Fibroblast of gingiva (primary cell): ENCODE measurements at regions not wholly inside any gene's neighbourhood (a gene's known extent, or its start where the extent isn't known, plus 50 kb on each side); places are given as distances from the start of the nearest gene placed in this dataset.

Experiments used
- DNase-seq: peaks from one replicate; pipeline ENCODE4 v3.0.0-alpha.2; 2011; ENCODE audit warnings: low read depth

- no peak for DNase-seq
Measured at GRCh38 chr14:101135796-101136742, 232.5 kb upstream of the RTL1 start.

DNA sequence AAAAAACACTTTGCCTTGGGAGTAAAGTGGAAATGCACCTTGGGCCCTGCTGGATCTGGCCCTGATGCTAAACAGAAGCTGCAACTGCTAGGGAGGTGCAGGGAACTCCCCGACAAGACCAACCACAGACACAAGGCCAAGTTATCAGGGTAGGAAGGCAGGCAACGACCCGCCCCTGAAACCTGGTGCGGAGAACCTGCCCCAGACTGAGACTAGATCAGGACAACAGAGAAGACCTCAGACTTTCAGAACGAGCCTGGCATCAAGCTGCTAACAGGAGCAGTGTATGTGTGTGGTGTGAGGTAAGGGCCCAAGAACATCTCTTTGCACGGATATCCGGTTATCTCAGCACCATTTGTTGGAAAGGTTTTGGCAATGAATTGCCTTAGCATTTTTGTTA, 233.7 kb upstream of the RTL1 start:
- no peak for DNase-seq

DNA sequence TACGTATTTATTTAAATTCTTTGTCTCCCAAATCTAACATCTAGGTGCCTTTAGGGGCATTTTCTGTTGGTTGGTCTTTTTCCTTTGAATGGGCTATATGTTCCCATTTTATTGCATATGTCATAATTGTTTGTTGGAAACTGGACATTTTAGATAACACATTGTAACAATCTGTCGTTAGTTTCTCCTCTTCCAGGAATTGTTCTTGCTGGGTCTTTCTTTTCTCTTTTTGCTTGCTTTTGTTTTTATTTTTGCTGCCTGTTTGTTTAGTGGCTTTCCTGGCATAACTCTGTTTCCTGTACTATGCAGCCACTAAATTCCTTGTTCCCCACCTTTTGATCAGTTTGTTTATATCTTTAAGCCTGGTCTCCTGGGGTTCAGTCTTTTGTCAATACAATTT, 244.3 kb upstream of the RTL1 start:
- DNase-seq, result no peak

DNA sequence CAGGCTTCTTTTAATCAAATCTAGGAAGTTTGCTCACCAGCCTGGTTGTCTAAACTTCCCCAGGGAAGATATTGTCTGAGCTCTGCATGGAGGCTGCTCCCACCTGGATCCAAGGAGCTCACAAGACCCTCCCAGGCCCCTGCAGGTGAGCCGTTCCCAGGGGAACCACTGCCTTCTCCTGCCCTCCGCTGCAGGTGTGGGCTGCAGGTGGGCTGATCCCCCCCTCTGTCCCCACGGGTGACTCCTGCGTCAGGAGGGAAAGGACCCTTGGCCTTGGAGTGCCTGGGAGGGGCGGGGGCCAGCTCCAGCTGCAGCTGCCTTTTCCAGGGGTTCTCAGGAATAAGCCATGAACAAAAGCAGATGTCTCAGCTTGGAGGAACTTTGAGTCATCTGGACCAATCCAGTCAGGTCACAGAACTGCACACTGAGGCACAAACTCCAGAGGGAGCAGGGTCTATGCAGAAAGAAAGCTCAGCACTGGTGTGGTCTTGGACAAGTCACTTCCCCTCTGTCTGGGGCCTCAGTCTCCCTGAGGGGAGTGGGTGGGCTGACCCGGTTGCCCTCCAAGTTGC, 246.6 kb upstream of the RTL1 start:
- no peak for DNase-seq

DNA sequence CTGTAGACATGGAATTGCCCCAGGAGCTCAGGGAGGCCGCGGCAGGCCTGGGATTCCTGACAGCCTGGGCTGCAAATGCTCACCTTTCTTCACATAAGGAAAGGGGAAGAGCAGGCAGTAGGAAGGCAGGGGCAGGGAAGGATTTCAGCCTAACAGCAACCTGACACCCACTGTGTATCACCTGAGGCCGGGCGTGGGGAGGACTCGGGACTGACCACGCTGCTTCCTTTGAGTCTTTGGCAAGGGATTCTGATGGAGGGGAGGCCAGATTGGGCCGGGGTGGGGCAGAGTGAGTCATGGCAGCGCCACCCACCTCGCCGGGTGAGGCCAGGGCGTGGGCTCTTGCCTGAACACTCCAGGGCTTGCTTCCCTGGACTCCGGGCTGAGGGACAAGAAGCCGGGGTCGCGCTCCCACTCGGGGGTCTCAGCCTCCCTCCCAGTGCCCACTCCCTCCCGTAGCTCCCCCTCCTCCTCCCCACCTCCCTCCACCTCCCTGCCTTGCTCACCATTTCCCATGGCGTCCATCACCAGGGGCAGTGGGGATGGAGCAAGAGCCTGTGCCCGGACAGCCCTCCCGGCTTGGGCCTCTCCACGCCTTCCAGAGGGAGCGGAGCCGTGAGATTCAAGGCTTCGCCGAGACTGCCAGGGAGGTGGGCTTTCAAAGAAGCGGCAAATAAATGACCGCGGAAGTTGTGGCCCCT, 247.9 kb upstream of the RTL1 start:
- no peak for DNase-seq

DNA sequence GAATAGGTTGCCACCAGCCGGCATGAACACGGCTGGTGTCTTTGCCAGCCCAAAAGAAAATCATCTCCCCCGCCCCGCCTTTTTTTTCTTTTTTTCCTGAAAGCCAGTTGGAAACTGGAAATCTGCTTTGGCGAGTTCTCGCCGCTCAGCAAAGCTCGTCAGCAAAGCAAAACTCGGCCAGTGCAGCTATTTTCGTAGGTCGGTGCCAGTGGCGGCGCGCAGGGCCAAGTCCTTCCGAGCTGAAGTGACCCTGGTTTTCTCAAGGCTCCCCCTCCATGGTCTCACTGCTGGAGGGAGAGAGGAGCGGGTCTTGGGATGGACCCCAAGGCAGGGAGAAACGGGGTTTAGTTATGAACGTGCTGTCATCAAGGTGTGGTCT, 248.4 kb upstream of the RTL1 start:
- DNase-seq, result no peak

DNA sequence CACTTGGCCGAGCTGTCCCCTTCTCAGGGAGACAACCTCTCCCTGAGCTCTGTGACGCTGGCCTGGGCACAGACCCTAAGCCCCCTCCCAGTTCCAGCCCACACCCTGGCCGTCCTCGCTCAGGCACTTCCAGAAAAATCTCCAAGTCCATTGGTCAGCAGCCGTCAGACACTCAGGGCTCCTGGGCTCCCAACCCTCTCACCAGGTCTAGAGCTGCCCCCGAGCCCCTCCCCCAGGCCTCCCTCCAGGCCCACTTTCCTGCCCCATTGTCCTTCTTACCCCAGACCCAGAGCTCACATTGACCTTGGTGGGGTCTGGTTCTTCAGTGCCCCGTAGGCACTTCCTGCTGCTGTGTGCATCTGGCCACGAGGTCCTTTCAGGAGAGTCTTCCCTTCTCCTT, 249.3 kb upstream of the RTL1 start:
- no peak for DNase-seq

- no peak for DNase-seq
Measured at GRCh38 chr14:101153691-101154090, 250.2 kb upstream of the RTL1 start.

DNA sequence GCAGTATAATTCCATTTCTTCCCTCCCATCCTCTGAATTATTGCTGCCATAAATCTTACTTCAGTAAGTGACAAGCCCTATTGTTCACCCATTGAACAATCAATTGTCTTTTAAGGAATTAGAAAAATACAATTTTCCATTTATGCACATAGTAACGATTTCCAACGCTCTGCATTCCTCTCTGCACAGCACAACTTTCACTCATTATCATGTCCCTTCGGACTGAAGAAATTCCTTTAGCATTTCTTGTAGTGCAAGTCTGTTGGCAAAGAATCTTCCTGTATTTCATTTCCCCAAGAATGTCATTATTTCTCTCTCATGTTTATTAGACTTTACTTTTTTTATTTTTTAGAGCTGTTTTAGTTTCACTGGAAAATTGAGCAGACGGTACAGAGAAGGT, 252.1 kb upstream of the RTL1 start:
- no peak for DNase-seq

- DNase-seq, result no peak
Measured at GRCh38 chr14:101167428-101167827, 263.9 kb upstream of the RTL1 start.

DNA sequence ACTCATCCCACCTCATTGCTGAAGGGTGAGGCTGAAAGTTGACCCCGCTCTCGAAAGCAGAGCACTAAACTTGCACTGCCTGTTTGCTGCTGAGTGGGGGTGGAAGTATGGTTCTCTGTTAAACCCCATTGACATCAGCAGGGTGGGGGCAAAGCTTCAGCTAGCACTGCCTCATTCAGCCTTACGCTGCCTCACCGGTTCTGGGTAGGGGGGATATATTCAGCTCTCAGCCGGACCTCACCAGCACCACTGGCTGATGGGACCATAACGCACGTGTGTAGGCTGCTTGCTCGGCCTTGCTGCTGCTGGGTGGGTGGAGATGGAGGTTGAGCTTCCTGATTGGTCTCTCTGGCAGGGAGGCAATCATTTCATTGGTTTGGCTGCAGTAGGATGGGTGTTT, 265.7 kb upstream of the RTL1 start:
- no peak for DNase-seq

- DNase-seq, result no peak
Measured at GRCh38 chr14:101171650-101172049, 268.1 kb upstream of the RTL1 start.

GRCh38 chr14:101173698-101174521, 270.4 kb upstream of the RTL1 start:
- DNase-seq, result no peak

DNA sequence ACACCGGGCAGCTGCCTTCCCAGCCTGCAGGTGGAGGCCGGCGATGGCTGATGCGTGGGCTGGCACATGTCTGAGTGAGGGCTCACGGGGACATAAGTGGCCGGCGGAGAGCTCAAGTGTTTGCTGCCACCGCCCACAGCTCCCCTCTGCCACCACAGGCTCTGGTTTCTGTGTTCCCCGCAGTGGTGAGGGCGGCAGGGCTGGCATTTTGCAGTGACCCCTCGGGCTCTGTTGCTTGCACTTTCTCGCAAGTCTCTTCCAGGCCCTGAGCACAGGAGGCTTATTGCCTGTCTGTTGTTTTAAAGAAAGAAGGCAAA, 271.0 kb upstream of the RTL1 start:
- DNase-seq, result no peak

GRCh38 chr14:101174980-101175606, 271.6 kb upstream of the RTL1 start:
- DNase-seq, result no peak

- no peak for DNase-seq
Measured at GRCh38 chr14:101175731-101176534, 272.4 kb upstream of the RTL1 start.

GRCh38 chr14:101176535-101177205, 273.1 kb upstream of the RTL1 start:
- DNase-seq, result no peak

DNA sequence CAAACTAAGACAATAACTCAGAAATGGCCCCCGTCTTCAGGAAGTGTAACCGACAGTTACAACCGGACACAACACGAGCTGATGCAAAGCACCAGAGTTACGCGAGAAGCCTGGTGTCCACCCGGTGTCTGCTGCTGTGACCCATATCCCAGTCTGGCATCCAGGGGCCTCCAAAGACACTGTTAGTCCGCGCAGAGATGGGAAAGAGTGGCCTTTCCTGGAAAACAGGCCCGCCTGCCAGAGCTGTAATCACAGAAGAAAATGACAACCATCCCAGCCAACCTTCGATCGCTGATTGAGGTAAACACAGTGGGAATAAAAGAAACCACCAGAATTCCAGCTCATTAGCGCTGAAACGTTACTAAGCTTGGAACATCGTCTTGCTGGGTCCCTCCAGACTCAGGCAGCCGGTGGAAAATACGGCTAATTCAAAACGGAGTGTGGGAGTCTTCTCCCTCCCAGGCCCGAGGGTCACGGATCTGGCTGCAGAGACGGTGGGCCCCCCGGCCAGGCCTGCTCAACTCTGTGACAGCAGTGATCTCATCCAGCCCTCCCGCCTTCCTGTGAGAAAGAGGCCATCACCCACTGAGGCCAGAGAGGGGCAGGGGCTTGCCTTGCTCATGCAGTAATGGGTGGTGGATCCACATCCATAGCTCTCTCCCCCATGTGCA, 273.9 kb upstream of the RTL1 start:
- no peak for DNase-seq

- no peak for DNase-seq
Measured at GRCh38 chr14:101178184-101179072, 274.9 kb upstream of the RTL1 start.
